Skin epidermis (tissue), 12 donors: ENCODE measurements at regions not wholly inside any gene's neighbourhood (a gene's known extent, or its start where the extent isn't known, plus 50 kb on each side); places are given as distances from the start of the nearest gene placed in this dataset.
"Not testable (repeated sequence)": the region's sequence is repeated elsewhere in the genome, so short reads cannot be mapped to it uniquely, and the experiment has no call there.

Experiments used
- H3K27ac ChIP-seq, 21 experiments: fragments of 200-600 bp; sonication (generic) in 11 of 21; one replicate each; pipeline ENCODE4 v1.5.0; 2020; ENCODE audit warnings: mild to moderate bottlenecking in 3 of 21, inconsistent platforms in 2 of 21, moderate library complexity in 2 of 21
- H3K4me3 ChIP-seq, 7 experiments: fragments of 200-600 bp; sonication (generic) in 2 of 7; one replicate each; pipeline ENCODE4 v1.5.0; 2020; ENCODE audit warnings: inconsistent platforms in 2 of 7, mild to moderate bottlenecking in 2 of 7, moderate library complexity in 1 of 7

- no peak overlapping the region for H3K27ac ChIP-seq
- H3K4me3 ChIP-seq = no peak overlapping the region
Measured at GRCh38 chr6:22349051-22349450, 52.2 kb upstream of the PRL start.

GRCh38 chr6:22349528-22349927 lies 52.7 kb upstream of the PRL start:
- no peak overlapping the region for H3K4me3 ChIP-seq

GRCh38 chr6:22350109-22350508 lies 53.3 kb upstream of the PRL start:
- Histone ChIP-seq H3K27ac (no peak overlapping the region), H3K4me3 (no peak overlapping the region)

More at GRCh38 chr6:22349528-22349927, 52.7 kb upstream of the PRL start:
- H3K27ac ChIP-seq = no peak overlapping the region

- Histone ChIP-seq H3K27ac (no peak overlapping the region), H3K4me3 (no peak overlapping the region)
Measured at GRCh38 chr6:22353101-22353500, 56.3 kb upstream of the PRL start.

GRCh38 chr6:22356362-22356940 lies 59.6 kb upstream of the PRL start:
- H3K27ac ChIP-seq = no peak overlapping the region
- no peak overlapping the region for H3K4me3 ChIP-seq

GRCh38 chr6:22357724-22358189 lies 60.9 kb upstream of the PRL start:
- Histone ChIP-seq H3K4me3 (no peak overlapping the region), H3K27ac (no peak overlapping the region)

- no peak overlapping the region for H3K27ac ChIP-seq
- no peak overlapping the region for H3K4me3 ChIP-seq
Measured at GRCh38 chr6:22361576-22361975, 64.7 kb upstream of the PRL start.

GRCh38 chr6:22362361-22362760 lies 65.5 kb upstream of the PRL start:
- peak overlapping the region in 1 of 21 experiments; percentile 54 for H3K27ac ChIP-seq
- H3K4me3 ChIP-seq = no peak overlapping the region

- no peak overlapping the region for H3K4me3 ChIP-seq
Measured at GRCh38 chr6:22363166-22363713, 66.4 kb upstream of the PRL start.

GRCh38 chr6:22363714-22364239 lies 66.9 kb upstream of the PRL start:
- H3K4me3 ChIP-seq = no peak overlapping the region
- H3K27ac ChIP-seq = peak overlapping the region in 8 of 21 experiments; percentile 12 to 70 (median 42)

More at GRCh38 chr6:22363166-22363713, 66.4 kb upstream of the PRL start:
- peak overlapping the region in 8 of 21 experiments; percentile 12 to 70 (median 42) for H3K27ac ChIP-seq

GRCh38 chr6:22364306-22364705 lies 67.5 kb upstream of the PRL start:
- H3K4me3 ChIP-seq = no peak overlapping the region
- H3K27ac ChIP-seq = peak overlapping the region in 5 of 21 experiments; percentile 19 to 70 (median 45)

- Histone ChIP-seq H3K4me3 (no peak overlapping the region), H3K27ac (peak overlapping the region in 4 of 21 experiments; percentile 26 to 71 (median 48))
Measured at GRCh38 chr6:22366214-22366613, 69.4 kb upstream of the PRL start.

GRCh38 chr6:22367346-22367745 lies 70.5 kb upstream of the PRL start:
- Histone ChIP-seq H3K4me3 (no peak overlapping the region), H3K27ac (peak overlapping the region in 6 of 21 experiments; percentile 23 to 71 (median 36))

GRCh38 chr6:22368794-22369193 lies 72.0 kb upstream of the PRL start:
- peak overlapping the region in 1 of 21 experiments; percentile 47 for H3K27ac ChIP-seq
- H3K4me3 ChIP-seq = no peak overlapping the region

GRCh38 chr6:22372922-22373321 lies 76.1 kb upstream of the PRL start:
- no peak overlapping the region for H3K27ac ChIP-seq
- no peak overlapping the region for H3K4me3 ChIP-seq

GRCh38 chr6:22374950-22375349 lies 78.1 kb upstream of the PRL start:
- H3K4me3 ChIP-seq, H3K27ac ChIP-seq: not testable (repeated sequence)

- H3K4me3 ChIP-seq, H3K27ac ChIP-seq: not testable (repeated sequence)
Measured at GRCh38 chr6:22376293-22376692, 79.5 kb upstream of the PRL start.

GRCh38 chr6:22378536-22378935 lies 81.7 kb upstream of the PRL start:
- H3K27ac ChIP-seq, H3K4me3 ChIP-seq: not testable (repeated sequence)

GRCh38 chr6:22380236-22380635 lies 83.4 kb upstream of the PRL start:
- H3K27ac ChIP-seq = no peak overlapping the region
- H3K4me3 ChIP-seq = no peak overlapping the region

- Histone ChIP-seq H3K27ac (no peak overlapping the region), H3K4me3 (no peak overlapping the region)
Measured at GRCh38 chr6:22381845-22382544, 85.2 kb upstream of the PRL start.

- Histone ChIP-seq H3K27ac (no peak overlapping the region), H3K4me3 (no peak overlapping the region)
Measured at GRCh38 chr6:22383016-22383415, 86.2 kb upstream of the PRL start.
